DMS53 (cell line): ENCODE measurements at regions not wholly inside any gene's neighbourhood (a gene's known extent, or its start where the extent isn't known, plus 50 kb on each side); places are given as distances from the start of the nearest gene placed in this dataset.
A peak's percentile ranks its signal among the peaks of the same experiment; 100 is the strongest.

Experiments
- DNase-seq: peaks from one replicate; lab custom pipeline; 2025; lab: John Stamatoyannopoulos, UW

GRCh38 chr12:105954951-105955931 is 183.5 kb downstream of the NUAK1 start:
- no peak for DNase-seq

GRCh38 chr12:105955976-105956375 is 182.8 kb downstream of the NUAK1 start:
- DNase-seq = no peak

GRCh38 chr12:105956662-105957457 is 181.9 kb downstream of the NUAK1 start:
- DNase-seq = no peak

GRCh38 chr12:105960319-105961083 is 178.3 kb downstream of the NUAK1 start:
- DNase-seq = peak; percentile 77

- no peak for DNase-seq
Measured at GRCh38 chr12:105961821-105962671, 176.7 kb downstream of the NUAK1 start.

GRCh38 chr12:105967038-105967776 is 171.5 kb downstream of the NUAK1 start:
- no peak for DNase-seq

- DNase-seq = no peak
Measured at GRCh38 chr12:105968025-105968424, 170.7 kb downstream of the NUAK1 start.

- DNase-seq = no peak
Measured at GRCh38 chr12:105970885-105971284, 167.9 kb downstream of the NUAK1 start.

- DNase-seq = no peak
Measured at GRCh38 chr12:105974738-105975137, 164.0 kb downstream of the NUAK1 start.

GRCh38 chr12:105975351-105975750 is 163.4 kb downstream of the NUAK1 start:
- no peak for DNase-seq

GRCh38 chr12:105977236-105977635 is 161.5 kb downstream of the NUAK1 start:
- no peak for DNase-seq

GRCh38 chr12:105977652-105978051 is 161.1 kb downstream of the NUAK1 start:
- DNase-seq = no peak

GRCh38 chr12:105978276-105978675 is 160.5 kb downstream of the NUAK1 start:
- DNase-seq = no peak

GRCh38 chr12:105978686-105979085 is 160.1 kb downstream of the NUAK1 start:
- no peak for DNase-seq

- no peak for DNase-seq
Measured at GRCh38 chr12:105980085-105980484, 158.7 kb downstream of the NUAK1 start.

- no peak for DNase-seq
Measured at GRCh38 chr12:105980533-105980932, 158.2 kb downstream of the NUAK1 start.

- DNase-seq = peak; percentile 77
Measured at GRCh38 chr12:105982022-105982421, 156.7 kb downstream of the NUAK1 start.

- no peak for DNase-seq
Measured at GRCh38 chr12:105983622-105984320, 155.0 kb downstream of the NUAK1 start.

GRCh38 chr12:105985383-105985782 is 153.4 kb downstream of the NUAK1 start:
- no peak for DNase-seq
